Upper lobe of left lung (tissue), 4 donors: ENCODE measurements at regions not wholly inside any gene's neighbourhood (a gene's known extent, or its start where the extent isn't known, plus 50 kb on each side); places are given as distances from the start of the nearest gene placed in this dataset.

Experiments
- CTCF ChIP-seq, 6 experiments: fragments of 450-650 bp in 4 of 6; fragments of 200-600 bp in 2 of 6; sonication (generic) in 2 of 6; IDR thresholded peaks; one replicate each; pipeline ENCODE4 v1.5.1; 2016 to 2019; ENCODE audit warnings: antibody characterized with exemption in 6 of 6
- POLR2A ChIP-seq, 4 donors: fragments of 450-650 bp; IDR thresholded peaks; one replicate each; pipeline ENCODE4 v1.5.1; 2016 to 2017; ENCODE audit warnings: antibody characterized with exemption in 4 of 4, mild to moderate bottlenecking in 2 of 4

DNA sequence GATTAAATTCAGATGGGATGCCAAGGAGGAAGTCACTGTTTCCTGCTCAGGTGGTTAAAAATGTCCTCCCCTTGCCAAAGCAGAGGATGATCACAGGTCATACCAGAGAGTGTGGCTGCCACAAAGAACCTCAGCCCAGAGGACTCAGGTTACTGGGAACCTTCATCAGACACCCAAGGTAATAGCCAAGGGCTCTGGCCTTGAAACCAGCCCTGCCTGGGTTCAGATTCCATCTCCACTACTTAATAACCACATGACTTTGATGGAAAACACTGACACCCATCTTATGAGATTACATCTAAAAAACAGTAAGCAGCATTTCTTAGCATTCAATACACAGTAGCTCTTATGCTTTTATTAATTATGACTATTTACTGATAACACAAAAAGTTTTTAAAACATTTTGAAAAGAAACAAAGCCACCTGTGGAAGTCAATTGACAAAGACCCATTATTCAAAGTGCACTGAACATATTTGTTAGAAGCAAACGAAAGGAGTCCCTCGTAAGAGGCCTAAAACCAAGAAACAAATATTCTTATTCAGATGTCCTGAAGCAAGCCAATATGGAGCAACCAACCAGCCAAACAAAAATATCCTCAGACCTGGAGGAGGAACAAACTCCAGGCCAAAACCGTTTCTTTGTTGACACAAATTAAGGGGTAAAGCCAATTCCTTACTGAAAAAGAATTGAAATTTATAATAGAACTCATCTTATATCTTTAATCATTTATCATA is 241.5 kb downstream of the RNF152 start:
- TF ChIP-seq POLR2A (IDR thresholded peaks at IDR 0.05) (no peak), CTCF (IDR thresholded peaks at IDR 0.05) (no peak)
